HEK293 (cell line): ENCODE measurements at regions not wholly inside any gene's neighbourhood (a gene's known extent, or its start where the extent isn't known, plus 50 kb on each side); places are given as distances from the start of the nearest gene placed in this dataset.

Experiments used
- SETDB1 ChIP-seq: IDR thresholded peaks from one replicate; pipeline ENCODE4 v1.6.1; 2017; ENCODE audit warnings: mild to moderate bottlenecking, low read length, moderate library complexity, mixed read lengths; ENCODE audit not compliant: insufficient read length
- ZNF138 ChIP-seq: fragments of 450-650 bp; formaldehyde crosslinking; IDR thresholded peaks from 2 replicates; pipeline ENCODE4 v1.5.1; 2016; ENCODE audit warnings: missing biosample characterization, missing genetic modification characterization, borderline replicate concordance
- ZNF157 ChIP-seq: fragments of 450-650 bp; formaldehyde crosslinking; IDR thresholded peaks from 2 replicates; pipeline ENCODE4 v1.5.1; 2016; ENCODE audit warnings: missing biosample characterization, missing genetic modification characterization
- TF ChIP-seq, protein P1 (sequence below): sonication (generic); formaldehyde crosslinking; IDR thresholded peaks from 2 replicates; pipeline ENCODE4 v1.8.1; 2022; ENCODE audit warnings: mild to moderate bottlenecking, moderate library complexity, missing genetic modification reagents
- TF ChIP-seq, protein P2 (sequence below): fragments of 450-650 bp; formaldehyde crosslinking; IDR thresholded peaks from 2 replicates; pipeline ENCODE4 v1.5.1; 2016; ENCODE audit warnings: missing biosample characterization, missing genetic modification characterization

DNA sequence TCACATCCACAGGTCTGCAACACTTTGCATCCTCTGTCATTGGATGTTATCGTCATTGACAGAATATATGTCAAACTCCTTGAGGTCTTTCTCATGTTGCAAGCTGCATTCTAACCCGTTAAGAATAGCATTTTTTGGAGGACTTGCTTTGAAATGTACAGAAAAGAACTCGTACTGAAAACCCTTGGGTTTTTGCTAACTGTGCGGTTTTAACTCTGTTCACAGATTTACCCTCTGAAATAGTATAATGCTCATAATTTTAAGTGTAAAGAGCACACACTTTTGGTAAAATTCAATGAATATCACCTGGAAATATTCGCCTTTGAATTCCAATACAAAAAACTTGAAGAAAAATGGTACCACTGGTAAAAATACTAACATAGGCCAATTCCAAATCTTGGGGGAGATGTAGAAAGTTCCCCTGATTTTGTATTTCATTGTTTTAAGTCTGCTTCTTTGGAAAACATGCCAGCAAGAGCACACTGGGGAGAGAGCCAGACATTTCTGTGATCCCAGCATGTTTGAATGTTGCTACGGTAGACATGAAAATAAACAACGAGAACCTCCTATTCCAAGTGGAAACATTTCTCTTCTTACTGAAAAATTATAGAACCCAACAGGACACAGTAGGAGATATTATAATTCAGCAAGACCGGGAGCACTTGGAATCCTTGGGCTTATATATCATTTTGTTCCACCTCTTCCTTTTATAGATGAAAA, 446.0 kb downstream of the AEBP2 start:
- TF ChIP-seq, protein P1, sequence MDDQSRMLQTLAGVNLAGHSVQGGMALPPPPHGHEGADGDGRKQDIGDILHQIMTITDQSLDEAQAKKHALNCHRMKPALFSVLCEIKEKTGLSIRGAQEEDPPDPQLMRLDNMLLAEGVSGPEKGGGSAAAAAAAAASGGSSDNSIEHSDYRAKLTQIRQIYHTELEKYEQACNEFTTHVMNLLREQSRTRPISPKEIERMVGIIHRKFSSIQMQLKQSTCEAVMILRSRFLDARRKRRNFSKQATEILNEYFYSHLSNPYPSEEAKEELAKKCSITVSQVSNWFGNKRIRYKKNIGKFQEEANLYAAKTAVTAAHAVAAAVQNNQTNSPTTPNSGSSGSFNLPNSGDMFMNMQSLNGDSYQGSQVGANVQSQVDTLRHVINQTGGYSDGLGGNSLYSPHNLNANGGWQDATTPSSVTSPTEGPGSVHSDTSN (CRISPR knock-in tag): no peak
- TF ChIP-seq, protein P2, sequence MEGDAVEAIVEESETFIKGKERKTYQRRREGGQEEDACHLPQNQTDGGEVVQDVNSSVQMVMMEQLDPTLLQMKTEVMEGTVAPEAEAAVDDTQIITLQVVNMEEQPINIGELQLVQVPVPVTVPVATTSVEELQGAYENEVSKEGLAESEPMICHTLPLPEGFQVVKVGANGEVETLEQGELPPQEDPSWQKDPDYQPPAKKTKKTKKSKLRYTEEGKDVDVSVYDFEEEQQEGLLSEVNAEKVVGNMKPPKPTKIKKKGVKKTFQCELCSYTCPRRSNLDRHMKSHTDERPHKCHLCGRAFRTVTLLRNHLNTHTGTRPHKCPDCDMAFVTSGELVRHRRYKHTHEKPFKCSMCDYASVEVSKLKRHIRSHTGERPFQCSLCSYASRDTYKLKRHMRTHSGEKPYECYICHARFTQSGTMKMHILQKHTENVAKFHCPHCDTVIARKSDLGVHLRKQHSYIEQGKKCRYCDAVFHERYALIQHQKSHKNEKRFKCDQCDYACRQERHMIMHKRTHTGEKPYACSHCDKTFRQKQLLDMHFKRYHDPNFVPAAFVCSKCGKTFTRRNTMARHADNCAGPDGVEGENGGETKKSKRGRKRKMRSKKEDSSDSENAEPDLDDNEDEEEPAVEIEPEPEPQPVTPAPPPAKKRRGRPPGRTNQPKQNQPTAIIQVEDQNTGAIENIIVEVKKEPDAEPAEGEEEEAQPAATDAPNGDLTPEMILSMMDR: no peak
- no peak for TF ChIP-seq ZNF138 (tag by site-specific recombination)
- no peak for TF ChIP-seq ZNF157
- no peak for TF ChIP-seq SETDB1
